Nephron progenitor cell (in vitro differentiated cells): ENCODE measurements at regions not wholly inside any gene's neighbourhood (a gene's known extent, or its start where the extent isn't known, plus 50 kb on each side); places are given as distances from the start of the nearest gene placed in this dataset.

Experiments
- DNase-seq: peaks from one replicate; pipeline ENCODE4 v3.0.0; 2021
- H3K27ac Mint-ChIP-seq: 2 replicates; pipeline ENCODE4 v1.8.0; 2021; ENCODE audit warnings: mild to moderate bottlenecking, moderate library complexity, mixed read lengths
- H3K27me3 Mint-ChIP-seq: 2 replicates; pipeline ENCODE4 v1.8.0; 2021; ENCODE audit warnings: mild to moderate bottlenecking, low read depth, mixed read lengths; ENCODE audit not compliant: poor library complexity
- H3K36me3 Mint-ChIP-seq: 2 replicates; pipeline ENCODE4 v1.8.0; 2021; ENCODE audit warnings: low read depth, mixed read lengths
- H3K4me1 Mint-ChIP-seq: 2 replicates; pipeline ENCODE4 v1.8.0; 2021; ENCODE audit warnings: mixed read lengths
- H3K4me3 Mint-ChIP-seq: 2 replicates; pipeline ENCODE4 v1.8.0; 2021; ENCODE audit warnings: mild to moderate bottlenecking, moderate library complexity, mixed read lengths
- H3K9me3 Mint-ChIP-seq: 2 replicates; pipeline ENCODE4 v1.8.0; 2021; ENCODE audit warnings: mild to moderate bottlenecking, moderate library complexity, mixed read lengths
- TF ChIP-seq, protein P1 (sequence below): fragments of 200-600 bp; sonication (generic); IDR thresholded peaks from 2 replicates; pipeline ENCODE4 v1.5.0; 2021; ENCODE audit warnings: antibody characterized with exemption

DNA sequence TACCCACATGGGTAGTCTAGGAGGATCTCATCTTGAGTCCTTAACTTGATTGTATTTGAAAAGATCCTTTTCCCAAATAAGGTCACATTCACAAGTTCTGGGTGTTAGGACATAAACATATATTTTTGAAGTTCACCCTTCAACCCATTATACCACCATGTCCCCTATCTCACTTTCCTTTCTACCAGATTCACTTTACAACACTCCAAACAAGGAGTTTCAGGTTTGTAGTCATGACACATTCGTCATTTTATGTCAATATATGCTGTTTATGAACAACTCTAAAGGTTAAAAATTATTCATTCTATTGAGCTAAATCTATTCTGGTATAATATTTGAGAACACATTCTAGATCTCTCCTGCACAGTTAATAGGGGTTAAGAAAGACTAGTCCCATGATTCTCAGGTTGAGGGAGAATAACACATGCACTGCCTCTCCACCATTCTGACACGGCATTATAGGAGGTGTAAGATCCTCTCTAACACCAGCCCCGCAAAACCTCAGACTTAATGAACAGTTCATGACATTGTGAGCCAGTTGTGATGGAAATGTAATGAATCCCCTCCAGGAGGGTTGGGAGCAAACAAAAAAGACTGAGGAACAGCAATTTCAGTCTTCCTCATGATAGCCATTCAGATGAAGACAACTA, 72.0 kb upstream of the PSMA6 start:
- TF ChIP-seq, protein P1, sequence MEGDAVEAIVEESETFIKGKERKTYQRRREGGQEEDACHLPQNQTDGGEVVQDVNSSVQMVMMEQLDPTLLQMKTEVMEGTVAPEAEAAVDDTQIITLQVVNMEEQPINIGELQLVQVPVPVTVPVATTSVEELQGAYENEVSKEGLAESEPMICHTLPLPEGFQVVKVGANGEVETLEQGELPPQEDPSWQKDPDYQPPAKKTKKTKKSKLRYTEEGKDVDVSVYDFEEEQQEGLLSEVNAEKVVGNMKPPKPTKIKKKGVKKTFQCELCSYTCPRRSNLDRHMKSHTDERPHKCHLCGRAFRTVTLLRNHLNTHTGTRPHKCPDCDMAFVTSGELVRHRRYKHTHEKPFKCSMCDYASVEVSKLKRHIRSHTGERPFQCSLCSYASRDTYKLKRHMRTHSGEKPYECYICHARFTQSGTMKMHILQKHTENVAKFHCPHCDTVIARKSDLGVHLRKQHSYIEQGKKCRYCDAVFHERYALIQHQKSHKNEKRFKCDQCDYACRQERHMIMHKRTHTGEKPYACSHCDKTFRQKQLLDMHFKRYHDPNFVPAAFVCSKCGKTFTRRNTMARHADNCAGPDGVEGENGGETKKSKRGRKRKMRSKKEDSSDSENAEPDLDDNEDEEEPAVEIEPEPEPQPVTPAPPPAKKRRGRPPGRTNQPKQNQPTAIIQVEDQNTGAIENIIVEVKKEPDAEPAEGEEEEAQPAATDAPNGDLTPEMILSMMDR, result no peak
- H3K9me3 Mint-ChIP-seq, result no peaks in the 10 kb centered on the region
- no peak overlapping the region for H3K27ac Mint-ChIP-seq
- H3K4me3 Mint-ChIP-seq, result no peak overlapping the region
- peaks cover 4% of the 10 kb centered on the region for H3K4me1 Mint-ChIP-seq
- DNase-seq, result no peak
- H3K27me3 Mint-ChIP-seq, result no peaks in the 10 kb centered on the region
- peaks cover 5% of the 10 kb centered on the region for H3K36me3 Mint-ChIP-seq

- H3K36me3 Mint-ChIP-seq, result peaks cover 5% of the 10 kb centered on the region
- no peak overlapping the region for H3K4me3 Mint-ChIP-seq
- H3K27me3 Mint-ChIP-seq, result no peaks in the 10 kb centered on the region
- no peaks in the 10 kb centered on the region for H3K9me3 Mint-ChIP-seq
- no peaks in the 10 kb centered on the region for H3K4me1 Mint-ChIP-seq
- TF ChIP-seq, protein P1, result no peak
- DNase-seq, result no peak
- H3K27ac Mint-ChIP-seq, result no peak overlapping the region
These were observed 71.3 kb upstream of the PSMA6 start for GRCh38 chr14:35220920-35221319.

DNA sequence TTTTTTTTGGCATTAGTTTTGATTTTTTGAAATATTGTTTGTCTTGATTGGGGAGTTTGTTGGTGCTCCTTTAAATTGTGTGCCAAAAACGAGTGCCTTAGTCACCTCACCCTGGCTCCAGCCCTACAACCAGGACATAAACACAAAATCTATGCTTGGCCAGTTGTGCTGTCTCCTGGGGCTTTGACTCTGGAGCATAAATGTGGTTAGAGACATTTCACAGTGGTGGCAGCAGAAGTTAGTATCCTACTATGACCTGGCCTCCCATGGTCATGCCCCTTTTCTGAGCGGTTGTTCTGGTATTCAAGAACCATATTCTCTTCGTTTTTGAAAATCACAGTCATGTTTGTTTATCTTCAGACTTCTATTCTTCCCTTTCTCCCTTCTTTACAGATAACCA, 70.7 kb upstream of the PSMA6 start:
- H3K9me3 Mint-ChIP-seq, result no peaks in the 10 kb centered on the region
- no peak overlapping the region for H3K27ac Mint-ChIP-seq
- peaks cover 8% of the 10 kb centered on the region for H3K36me3 Mint-ChIP-seq
- no peaks in the 10 kb centered on the region for H3K4me1 Mint-ChIP-seq
- H3K4me3 Mint-ChIP-seq, result no peak overlapping the region
- DNase-seq, result no peak
- no peaks in the 10 kb centered on the region for H3K27me3 Mint-ChIP-seq
- TF ChIP-seq, protein P1, result no peak

- no peak for DNase-seq
- no peak overlapping the region for H3K27ac Mint-ChIP-seq
- TF ChIP-seq, protein P1, result no peak
- H3K9me3 Mint-ChIP-seq, result no peaks in the 10 kb centered on the region
- H3K36me3 Mint-ChIP-seq, result peaks cover 10% of the 10 kb centered on the region
- no peaks in the 10 kb centered on the region for H3K27me3 Mint-ChIP-seq
- H3K4me1 Mint-ChIP-seq, result no peaks in the 10 kb centered on the region
- H3K4me3 Mint-ChIP-seq, result no peak overlapping the region
These were observed 69.9 kb upstream of the PSMA6 start for GRCh38 chr14:35222324-35222723.

DNA sequence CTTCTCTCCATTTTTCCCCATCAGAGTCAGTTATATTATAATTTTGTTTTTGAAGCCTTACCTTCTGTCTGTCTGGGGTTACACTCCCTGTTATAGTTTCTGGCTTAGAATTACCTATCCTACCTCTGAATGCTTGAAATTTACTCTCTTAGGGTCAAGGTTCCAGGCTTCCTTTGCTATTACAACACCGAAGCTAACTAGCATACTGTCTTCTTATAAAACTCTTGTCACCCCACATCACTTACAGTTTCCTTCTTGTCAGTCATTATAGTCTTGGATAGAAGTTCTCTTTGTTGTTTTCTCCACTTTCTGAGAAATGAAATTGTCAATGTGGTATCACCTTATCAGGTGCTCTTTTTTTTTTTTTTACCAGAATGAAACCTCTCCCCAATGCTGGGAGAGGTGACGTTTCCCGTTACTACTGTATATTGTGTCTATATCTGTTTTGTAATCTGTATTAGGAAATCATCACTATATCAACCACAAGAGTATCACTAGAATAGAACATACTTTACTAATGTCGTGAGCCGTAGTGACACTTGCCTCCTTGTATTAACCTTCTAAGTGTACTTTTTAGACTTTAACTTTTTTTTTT, 69.2 kb upstream of the PSMA6 start:
- no peak overlapping the region for H3K4me3 Mint-ChIP-seq
- no peaks in the 10 kb centered on the region for H3K9me3 Mint-ChIP-seq
- H3K27me3 Mint-ChIP-seq, result no peaks in the 10 kb centered on the region
- no peaks in the 10 kb centered on the region for H3K4me1 Mint-ChIP-seq
- TF ChIP-seq, protein P1, result no peak
- no peak for DNase-seq
- H3K36me3 Mint-ChIP-seq, result peaks cover 5% of the 10 kb centered on the region
- H3K27ac Mint-ChIP-seq, result no peak overlapping the region

DNA sequence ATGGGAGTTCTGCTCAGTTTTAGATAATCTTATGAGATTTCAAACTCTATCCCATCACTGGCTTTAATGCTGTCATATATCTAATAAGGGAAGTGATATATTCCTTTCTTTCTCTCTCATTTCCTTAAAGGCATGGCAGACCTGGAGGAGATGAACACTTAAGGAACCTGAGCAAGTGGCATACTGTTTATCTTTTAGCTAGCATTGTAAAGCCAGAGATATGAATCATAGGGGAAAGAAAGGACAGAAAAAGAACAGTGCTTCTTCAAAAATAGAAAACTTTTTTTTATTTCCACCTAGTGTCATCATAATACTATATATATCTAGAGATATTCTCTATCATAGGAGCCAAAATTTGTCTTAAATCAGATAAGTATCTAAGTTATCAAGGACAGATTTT, 68.3 kb upstream of the PSMA6 start:
- Mint-ChIP-seq H3K4me1 (no peaks in the 10 kb centered on the region), H3K27ac (no peak overlapping the region), H3K4me3 (no peak overlapping the region), H3K27me3 (no peaks in the 10 kb centered on the region), H3K9me3 (no peaks in the 10 kb centered on the region), H3K36me3 (peaks cover 10% of the 10 kb centered on the region)
- DNase-seq, result no peak
- TF ChIP-seq, protein P1, result no peak
